Pancreas (tissue), 10 donors: ENCODE measurements at regions not wholly inside any gene's neighbourhood (a gene's known extent, or its start where the extent isn't known, plus 50 kb on each side); places are given as distances from the start of the nearest gene placed in this dataset.

Source experiments
- ATAC-seq, 4 donors: fragments of 200-7000 bp; cut with Tn5 transposase; one replicate each; pipeline versions ENCODE4 v1.8.0 to v1.9.1; 2020; ENCODE audit warnings: mild to moderate bottlenecking in 4 of 4, moderate library complexity in 4 of 4
- DNase-seq, 6 donors: peaks; one replicate each; pipeline ENCODE4 v3.0.0-alpha.2; 2020
- FAIRE-seq: peaks from 2 replicates; lab custom pipeline; 2012; peaks lifted over from hg19 to GRCh38; lab: Jason Lieb, UNC
- H3K27ac ChIP-seq, 4 donors: fragments of 200-600 bp; sonication (generic); 1 replicate in 3 of 4; 2 replicates in 1 of 4; pipeline versions ENCODE4 v1.5.0 to v1.8.0; 2020
- H3K27me3 ChIP-seq, 4 donors: fragments of 200-600 bp; one replicate each; pipeline ENCODE4 v1.8.0; 2021
- H3K36me3 ChIP-seq, 3 donors: fragments of 200-600 bp; sonication (generic) in 1 of 3; one replicate each; pipeline versions ENCODE4 v1.5.0 to v1.8.0; 2020 to 2021
- H3K4me1 ChIP-seq, 3 donors: fragments of 200-600 bp; one replicate each; pipeline ENCODE4 v1.8.0; 2021
- H3K4me3 ChIP-seq, 4 donors: fragments of 200-600 bp; sonication (generic) in 2 of 4; one replicate each; pipeline versions ENCODE4 v1.5.0 to v1.8.0; 2020 to 2021
- H3K9me3 ChIP-seq, 4 donors: fragments of 200-600 bp; one replicate each; pipeline ENCODE4 v1.8.0; 2021
- WGBS, 2 donors: extraction: QIAGEN DNeasy Blood & Tissue Kit; methylation state at CpG; one replicate each; pipeline ENCODE4 v1.1.7; 2013; 5-methylcytosine and 5-hydroxymethylcytosine counted together
- intact Hi-C, 3 donors: fragments of 100-400 bp; cut with DNase I; formaldehyde crosslinking; loops; one replicate each; pipeline versions ENCODE4 v1.11.1 to v1.14.2; 2022
- TF ChIP-seq, protein P1 (sequence below), 4 donors: fragments of 200-600 bp; sonication (generic) in 3 of 4; IDR thresholded peaks; one replicate each; pipeline versions ENCODE4 v1.5.0 to v1.8.0; 2021; ENCODE audit warnings: antibody characterized with exemption in 4 of 4
- donor health status: healthy with polysubstance abuse.
- donor health status: DM: no; HTN: no; CAD: no; lungs with moderate emphysema.
- donor health status: DM: no; HTN: no; CAD: no.
- donor health status: control.
- donor health status: control.
- donor health status: Bipolar disorder and iron deficiency.
- donor health status: DM: yes; HTN: yes; CAD: no.
- donor health status: DM: no; HTN: no; CAD: no.
- donor health status: DM: no; HTN: no; CAD: no.
- donor health status: DM: yes; HTN: yes; CAD: no.

DNA sequence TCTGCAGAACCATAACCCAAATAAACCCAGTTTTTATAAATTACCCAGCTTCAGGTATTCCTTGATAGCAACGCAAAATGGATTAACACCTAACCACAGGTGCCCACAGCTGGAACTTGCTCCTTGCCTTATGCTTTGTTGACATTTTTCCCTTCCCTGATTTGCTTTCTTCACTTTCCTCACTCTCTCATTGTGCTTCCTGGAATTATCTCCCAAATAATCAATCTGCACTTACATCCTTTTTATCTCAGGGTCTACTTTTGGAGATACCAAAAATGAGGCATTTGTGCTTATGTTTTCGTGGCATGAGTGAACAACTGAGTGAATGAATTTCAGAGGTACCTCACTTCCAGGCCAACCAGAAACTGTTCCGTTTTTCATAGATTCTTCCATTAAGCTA lies 374.3 kb downstream of the DOK5 start:
- WGBS, 2 donors, result 44 to 55% methylated on average over 3 of the region's 3 CpGs
- Histone ChIP-seq H3K9me3 (no peaks in the 10 kb centered on the region), H3K36me3 (no peaks in the 10 kb centered on the region), H3K4me1 (no peaks in the 10 kb centered on the region), H3K4me3 (no peak overlapping the region), H3K27ac (no peak overlapping the region), H3K27me3 (no peaks in the 10 kb centered on the region)
- ATAC-seq, result no peak
- TF ChIP-seq, protein P1, sequence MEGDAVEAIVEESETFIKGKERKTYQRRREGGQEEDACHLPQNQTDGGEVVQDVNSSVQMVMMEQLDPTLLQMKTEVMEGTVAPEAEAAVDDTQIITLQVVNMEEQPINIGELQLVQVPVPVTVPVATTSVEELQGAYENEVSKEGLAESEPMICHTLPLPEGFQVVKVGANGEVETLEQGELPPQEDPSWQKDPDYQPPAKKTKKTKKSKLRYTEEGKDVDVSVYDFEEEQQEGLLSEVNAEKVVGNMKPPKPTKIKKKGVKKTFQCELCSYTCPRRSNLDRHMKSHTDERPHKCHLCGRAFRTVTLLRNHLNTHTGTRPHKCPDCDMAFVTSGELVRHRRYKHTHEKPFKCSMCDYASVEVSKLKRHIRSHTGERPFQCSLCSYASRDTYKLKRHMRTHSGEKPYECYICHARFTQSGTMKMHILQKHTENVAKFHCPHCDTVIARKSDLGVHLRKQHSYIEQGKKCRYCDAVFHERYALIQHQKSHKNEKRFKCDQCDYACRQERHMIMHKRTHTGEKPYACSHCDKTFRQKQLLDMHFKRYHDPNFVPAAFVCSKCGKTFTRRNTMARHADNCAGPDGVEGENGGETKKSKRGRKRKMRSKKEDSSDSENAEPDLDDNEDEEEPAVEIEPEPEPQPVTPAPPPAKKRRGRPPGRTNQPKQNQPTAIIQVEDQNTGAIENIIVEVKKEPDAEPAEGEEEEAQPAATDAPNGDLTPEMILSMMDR (IDR thresholded peaks at IDR 0.05), result no peak
- DNase-seq, result no peak
- intact Hi-C loops, result no loop called here
- FAIRE-seq, result no peak

DNA sequence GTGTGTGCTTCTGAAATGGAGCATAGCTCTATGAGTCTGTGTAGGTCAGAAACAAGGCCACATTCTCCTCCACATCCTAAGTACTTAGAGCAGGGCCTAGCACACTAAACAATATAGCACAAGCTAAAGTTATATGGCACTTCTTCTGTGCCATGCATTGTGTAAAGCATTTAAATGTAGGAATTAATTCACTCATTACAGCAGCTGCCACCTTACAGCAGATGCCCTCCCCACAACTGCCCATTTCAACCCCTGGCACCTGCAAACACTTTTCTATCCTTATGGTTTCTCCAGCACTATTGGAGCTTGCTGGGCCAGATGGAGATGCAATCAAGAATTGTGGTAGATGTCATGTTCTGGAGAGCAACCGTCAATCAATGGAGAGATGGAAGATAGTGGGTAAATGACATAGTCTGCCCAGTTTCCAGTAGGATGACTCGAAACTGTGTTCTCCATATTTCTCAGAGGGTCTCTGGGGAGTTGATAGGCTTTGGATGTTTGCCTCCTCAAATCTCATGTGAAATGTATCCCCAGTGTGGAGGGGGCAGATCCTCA lies 373.7 kb downstream of the DOK5 start:
- ATAC-seq, result no peak
- H3K27ac ChIP-seq, result no peak overlapping the region
- WGBS, 2 donors, result 62 to 89% methylated on average over 2 of the region's 2 CpGs
- no peaks in the 10 kb centered on the region for H3K36me3 ChIP-seq
- no peaks in the 10 kb centered on the region for H3K27me3 ChIP-seq
- DNase-seq, result no peak
- no peak for FAIRE-seq
- no peak overlapping the region for H3K4me3 ChIP-seq
- no peaks in the 10 kb centered on the region for H3K9me3 ChIP-seq
- intact Hi-C loops, result no loop called here
- TF ChIP-seq, protein P1 (IDR thresholded peaks at IDR 0.05), result no peak
- H3K4me1 ChIP-seq, result no peaks in the 10 kb centered on the region

DNA sequence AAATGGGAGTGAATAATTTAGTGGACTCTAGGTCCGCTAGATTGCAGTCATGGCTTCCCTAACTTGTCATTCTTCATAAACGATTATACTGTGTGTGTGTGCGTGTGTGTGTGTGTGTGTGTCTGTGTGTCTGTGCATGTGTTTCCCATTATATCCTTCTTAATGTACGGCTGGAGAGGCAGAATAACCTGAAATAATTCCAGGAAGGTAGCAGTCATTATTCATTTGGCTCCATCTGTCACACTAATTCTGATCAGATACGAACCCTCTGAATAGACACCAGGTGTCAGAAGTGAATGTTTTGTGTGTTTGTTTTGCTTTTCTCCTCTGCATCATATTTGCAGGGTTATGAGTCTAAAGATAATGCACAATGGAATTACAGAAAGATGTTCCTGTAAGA lies 372.9 kb downstream of the DOK5 start:
- H3K27me3 ChIP-seq, result no peaks in the 10 kb centered on the region
- DNase-seq (no peak), ATAC-seq (no peak), FAIRE-seq (no peak)
- intact Hi-C loops, result no loop called here
- TF ChIP-seq, protein P1 (IDR thresholded peaks at IDR 0.05), result no peak
- no peak overlapping the region for H3K4me3 ChIP-seq
- no peaks in the 10 kb centered on the region for H3K4me1 ChIP-seq
- H3K9me3 ChIP-seq, result no peaks in the 10 kb centered on the region
- WGBS, 2 donors, result 50 to 53% methylated on average over 5 of the region's 5 CpGs
- no peak overlapping the region for H3K27ac ChIP-seq
- no peaks in the 10 kb centered on the region for H3K36me3 ChIP-seq

DNA sequence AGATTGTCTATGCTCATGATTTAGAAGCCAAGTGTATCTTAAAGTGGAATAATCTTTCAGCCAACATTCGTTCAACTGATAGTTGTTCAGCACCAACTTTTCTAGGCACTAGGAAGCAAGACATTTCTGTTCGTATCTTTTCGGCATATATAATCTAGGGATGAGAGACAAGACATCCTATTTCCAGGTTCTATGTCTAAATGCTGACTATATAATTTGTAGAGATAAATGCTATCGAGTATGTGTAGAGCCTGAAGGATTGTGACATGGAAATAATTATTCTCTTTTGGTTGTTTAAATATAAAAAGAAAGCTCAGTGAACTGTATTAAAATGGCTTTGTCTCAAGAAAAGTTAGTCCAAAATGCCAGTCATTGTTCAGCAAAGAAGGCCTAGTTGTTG lies 371.6 kb downstream of the DOK5 start:
- TF ChIP-seq, protein P1 (IDR thresholded peaks at IDR 0.05), result no peak
- intact Hi-C loops, result no loop called here
- DNase-seq (no peak), FAIRE-seq (no peak), ATAC-seq (no peak)
- no peak overlapping the region for H3K4me3 ChIP-seq
- WGBS, 2 donors, result 79 to 92% methylated on average over 4 of the region's 4 CpGs
- no peak overlapping the region for H3K27ac ChIP-seq
- H3K9me3 ChIP-seq, result no peaks in the 10 kb centered on the region
- H3K4me1 ChIP-seq, result no peaks in the 10 kb centered on the region
- H3K27me3 ChIP-seq, result peaks cover 0 to 2% (median 0%) of the 10 kb centered on the region in 4 donors
- no peaks in the 10 kb centered on the region for H3K36me3 ChIP-seq

GRCh38 chr20:54844346-54844745 lies 369.0 kb downstream of the DOK5 start:
- DNase-seq (no peak), ATAC-seq (no peak), FAIRE-seq (no peak)
- Histone ChIP-seq H3K9me3 (no peaks in the 10 kb centered on the region), H3K27me3 (peaks cover 0 to 4% (median 0%) of the 10 kb centered on the region in 4 donors), H3K4me1 (no peaks in the 10 kb centered on the region), H3K27ac (no peak overlapping the region), H3K36me3 (no peaks in the 10 kb centered on the region), H3K4me3 (no peak overlapping the region)
- intact Hi-C loops, result no loop called here
- TF ChIP-seq, protein P1 (IDR thresholded peaks at IDR 0.05), result no peak
- 54 to 61% methylated on average over 2 of the region's 2 CpGs for WGBS, 2 donors
